Central memory CD8-positive, alpha-beta T cell (primary cell): ENCODE measurements at regions not wholly inside any gene's neighbourhood (a gene's known extent, or its start where the extent isn't known, plus 50 kb on each side); places are given as distances from the start of the nearest gene placed in this dataset.
"Not testable (repeated sequence)": the region's sequence is repeated elsewhere in the genome, so short reads cannot be mapped to it uniquely, and the experiment has no call there.

Experiments used
- ATAC-seq: fragments of 150-1000 bp; cut with Tn5 transposase; replicated peaks from 2 replicates; pipeline ENCODE4 v1.10.0; 2022; ENCODE audit warnings: mild to moderate bottlenecking, moderate FRiP score, moderate number of reproducible peaks; ENCODE audit not compliant: poor library complexity, severe bottlenecking; ENCODE audit errors: extremely low read depth
- DNase-seq, 2 donors: peaks; one replicate each; pipeline ENCODE4 v3.0.0; 2021; ENCODE audit warnings: low spot score in 2 of 2
- H3K27ac Mint-ChIP-seq: one replicate; pipeline ENCODE4 v1.8.0; 2022; ENCODE audit warnings: low read depth, mild to moderate bottlenecking, moderate library complexity, mixed read lengths
- H3K27me3 Mint-ChIP-seq: one replicate; pipeline ENCODE4 v1.8.0; 2022; ENCODE audit warnings: mixed read lengths
- H3K36me3 Mint-ChIP-seq: one replicate; pipeline ENCODE4 v1.8.0; 2022; ENCODE audit warnings: mild to moderate bottlenecking, moderate library complexity, mixed read lengths; ENCODE audit not compliant: insufficient read depth
- H3K4me1 Mint-ChIP-seq: one replicate; pipeline ENCODE4 v1.8.0; 2022; ENCODE audit warnings: mixed read lengths
- H3K4me3 Mint-ChIP-seq: one replicate; pipeline ENCODE4 v1.8.0; 2022; ENCODE audit warnings: mild to moderate bottlenecking, moderate library complexity, mixed read lengths
- H3K9me3 Mint-ChIP-seq: one replicate; pipeline ENCODE4 v1.8.0; 2022; ENCODE audit warnings: mixed read lengths

DNA sequence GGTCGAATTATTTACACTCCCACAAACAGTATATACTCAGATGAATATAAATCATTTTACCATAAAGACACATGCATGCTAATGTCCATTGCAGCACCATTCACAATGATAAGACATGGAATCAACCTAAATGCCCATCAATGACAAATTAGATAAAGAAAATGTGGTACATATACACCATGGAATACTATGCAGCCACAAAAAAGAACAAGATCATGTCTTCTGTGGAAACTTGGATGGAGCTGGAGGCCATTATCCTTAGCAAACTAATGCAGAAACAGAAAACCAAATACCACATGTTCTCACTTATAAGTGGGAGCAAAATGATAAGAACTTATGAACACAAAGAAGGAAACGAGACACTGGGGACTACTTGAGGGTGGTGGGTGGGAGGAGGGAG, 125.3 kb downstream of the CD83 start:
- DNase-seq, H3K9me3 Mint-ChIP-seq, H3K36me3 Mint-ChIP-seq, H3K27me3 Mint-ChIP-seq, H3K27ac Mint-ChIP-seq, ATAC-seq, H3K4me1 Mint-ChIP-seq, H3K4me3 Mint-ChIP-seq: not testable (repeated sequence)

DNA sequence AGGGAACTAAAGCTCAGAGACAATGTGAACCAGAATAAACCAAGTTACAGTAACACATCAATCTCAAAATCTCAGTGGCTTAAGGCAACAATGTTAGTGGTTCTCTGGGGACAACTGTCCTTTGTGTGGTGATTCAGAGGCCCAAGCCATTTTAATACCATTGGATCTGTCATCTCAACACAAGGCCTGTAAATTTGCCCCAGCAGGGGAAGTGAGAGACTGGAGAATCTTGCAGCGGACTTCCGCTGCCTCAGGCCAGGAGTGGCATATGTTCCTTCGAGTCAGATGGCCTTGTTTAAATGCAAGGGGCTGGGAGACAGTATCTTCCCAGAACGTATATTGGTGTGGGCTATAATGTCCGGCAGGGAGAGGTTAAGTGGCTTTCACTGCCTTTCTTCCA, 126.0 kb downstream of the CD83 start:
- no peaks in the 10 kb centered on the region for H3K36me3 Mint-ChIP-seq

DNA sequence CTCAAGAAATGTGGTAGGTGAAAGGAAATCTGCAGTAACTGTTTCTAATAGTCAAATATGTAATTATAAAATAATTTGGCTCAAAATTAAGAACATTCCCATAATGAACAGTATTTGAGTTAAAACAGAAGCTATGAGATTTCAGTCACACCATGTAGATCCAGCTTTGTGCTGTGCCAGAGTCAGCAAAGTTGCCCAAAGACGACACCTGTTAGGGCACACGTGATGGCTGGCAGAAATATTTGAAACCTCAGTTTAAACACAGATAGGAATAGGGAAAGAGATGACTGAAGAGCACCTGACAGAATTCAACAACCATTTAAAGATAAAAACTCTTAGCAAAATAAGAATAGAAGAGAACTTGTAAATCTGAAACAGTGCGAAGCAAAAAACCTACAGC, 129.3 kb downstream of the CD83 start:
- no peak overlapping the region for H3K27ac Mint-ChIP-seq
- H3K36me3 Mint-ChIP-seq = no peaks in the 10 kb centered on the region
- no peak overlapping the region for H3K4me3 Mint-ChIP-seq
- H3K4me1 Mint-ChIP-seq = no peaks in the 10 kb centered on the region
- H3K9me3 Mint-ChIP-seq = no peaks in the 10 kb centered on the region
- ATAC-seq = no peak
- H3K27me3 Mint-ChIP-seq = no peaks in the 10 kb centered on the region
- DNase-seq = no peak

More for the DNA sequence above, 126.0 kb downstream of the CD83 start:
- Mint-ChIP-seq H3K9me3 (no peaks in the 10 kb centered on the region), H3K27ac (no peak overlapping the region), H3K4me1 (peaks cover 6% of the 10 kb centered on the region), H3K27me3 (no peaks in the 10 kb centered on the region), H3K4me3 (no peak overlapping the region)
- DNase-seq (no peak), ATAC-seq (no peak)

DNA sequence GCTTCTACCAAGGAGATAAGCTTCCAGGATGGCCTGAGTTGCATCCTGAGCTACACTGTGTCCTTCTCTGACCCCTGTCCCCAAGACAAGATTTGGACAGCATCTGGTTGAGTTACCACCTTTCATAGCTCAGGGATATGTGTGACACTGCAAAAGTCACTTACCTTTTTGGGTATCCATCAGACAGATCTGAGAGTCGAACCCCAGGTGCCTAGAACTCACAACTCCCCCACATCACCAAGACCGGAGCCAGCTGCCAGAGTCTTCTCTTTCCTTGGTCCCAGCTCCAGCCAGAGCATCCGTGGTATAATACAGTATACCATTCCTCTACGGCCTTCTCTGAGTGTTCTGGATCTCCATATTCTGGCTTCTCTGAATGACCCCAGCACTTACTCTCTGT, 133.0 kb downstream of the CD83 start:
- Mint-ChIP-seq H3K4me3 (no peak overlapping the region), H3K9me3 (no peaks in the 10 kb centered on the region), H3K36me3 (no peaks in the 10 kb centered on the region), H3K27ac (no peak overlapping the region), H3K4me1 (no peaks in the 10 kb centered on the region), H3K27me3 (no peaks in the 10 kb centered on the region)
- ATAC-seq = no peak
- no peak for DNase-seq

DNA sequence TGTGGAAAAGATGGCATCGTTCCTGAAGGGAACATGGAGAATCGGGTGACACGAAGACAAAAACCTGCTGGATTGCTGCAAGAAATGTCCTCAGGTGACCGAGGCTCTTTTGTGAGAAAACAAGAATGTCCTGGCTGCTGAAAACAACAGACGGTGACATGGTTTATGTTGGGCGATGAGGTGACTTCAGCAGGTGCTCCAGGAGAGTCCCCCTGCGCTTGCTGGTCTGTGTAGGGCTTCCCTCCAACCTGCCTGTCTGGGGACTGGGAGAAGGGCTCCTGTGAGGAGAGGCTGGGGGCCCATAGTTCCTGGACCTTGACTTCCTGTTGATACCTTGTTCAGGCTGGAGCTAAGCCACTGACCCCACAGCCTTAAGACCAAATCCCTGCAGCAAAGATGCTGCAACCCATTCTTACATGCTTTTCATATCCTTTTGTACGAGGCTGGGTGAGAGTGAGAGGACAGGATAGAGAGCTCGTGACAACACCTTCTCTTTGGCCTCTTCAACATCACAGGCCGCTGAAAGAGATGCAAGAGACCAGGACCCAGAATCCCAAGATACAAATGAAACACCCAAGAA, 134.8 kb downstream of the CD83 start:
- H3K4me3 Mint-ChIP-seq = no peak overlapping the region
- DNase-seq = no peak
- no peaks in the 10 kb centered on the region for H3K36me3 Mint-ChIP-seq
- H3K27ac Mint-ChIP-seq = no peak overlapping the region
- no peak for ATAC-seq
- H3K27me3 Mint-ChIP-seq = no peaks in the 10 kb centered on the region
- H3K4me1 Mint-ChIP-seq = no peaks in the 10 kb centered on the region
- no peaks in the 10 kb centered on the region for H3K9me3 Mint-ChIP-seq

DNA sequence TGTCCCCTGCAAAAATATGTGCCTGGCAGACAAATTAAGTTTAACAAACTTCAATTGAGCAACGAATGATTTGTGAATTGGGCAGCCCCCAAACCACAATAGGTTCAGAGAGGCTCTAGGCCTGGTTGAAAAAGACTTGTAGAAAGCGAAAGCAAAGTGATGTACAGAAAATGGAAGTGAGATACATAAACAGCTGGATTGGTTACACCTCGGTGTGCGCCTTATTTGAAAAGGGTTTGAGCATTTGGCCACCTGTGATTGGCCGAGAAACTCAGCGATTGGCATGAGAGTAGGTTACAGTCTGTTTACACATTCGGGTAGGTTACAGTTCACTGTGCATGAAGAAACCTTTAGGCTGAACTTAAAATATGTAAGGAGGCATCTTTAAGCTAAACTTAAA, 136.9 kb downstream of the CD83 start:
- ATAC-seq = no peak
- no peaks in the 10 kb centered on the region for H3K4me1 Mint-ChIP-seq
- no peaks in the 10 kb centered on the region for H3K36me3 Mint-ChIP-seq
- H3K27me3 Mint-ChIP-seq = no peaks in the 10 kb centered on the region
- no peaks in the 10 kb centered on the region for H3K9me3 Mint-ChIP-seq
- no peak for DNase-seq
- no peak overlapping the region for H3K4me3 Mint-ChIP-seq
- no peak overlapping the region for H3K27ac Mint-ChIP-seq

DNA sequence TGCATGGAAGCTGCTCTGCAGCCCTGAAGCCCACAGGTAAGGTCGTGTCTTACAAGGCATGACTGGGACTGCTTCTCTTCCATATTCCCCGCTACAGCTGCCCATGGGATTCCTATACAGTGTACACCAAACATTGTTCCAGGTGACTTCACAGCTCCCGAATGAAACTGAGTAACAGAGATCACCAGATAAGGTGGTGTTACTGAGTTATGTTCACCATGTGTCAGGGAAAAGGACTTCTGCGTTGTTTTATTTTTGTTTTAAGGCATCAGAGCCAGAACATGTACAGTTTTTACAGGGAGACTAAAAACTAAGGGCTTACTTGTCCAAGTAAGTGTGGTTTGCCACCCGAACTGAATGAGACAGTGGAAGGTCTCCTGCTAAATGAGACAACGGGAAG, 138.3 kb downstream of the CD83 start:
- Mint-ChIP-seq H3K4me3 (no peak overlapping the region), H3K36me3 (no peaks in the 10 kb centered on the region), H3K4me1 (no peaks in the 10 kb centered on the region), H3K9me3 (no peaks in the 10 kb centered on the region), H3K27me3 (no peaks in the 10 kb centered on the region), H3K27ac (no peak overlapping the region)
- no peak for DNase-seq
- no peak for ATAC-seq

DNA sequence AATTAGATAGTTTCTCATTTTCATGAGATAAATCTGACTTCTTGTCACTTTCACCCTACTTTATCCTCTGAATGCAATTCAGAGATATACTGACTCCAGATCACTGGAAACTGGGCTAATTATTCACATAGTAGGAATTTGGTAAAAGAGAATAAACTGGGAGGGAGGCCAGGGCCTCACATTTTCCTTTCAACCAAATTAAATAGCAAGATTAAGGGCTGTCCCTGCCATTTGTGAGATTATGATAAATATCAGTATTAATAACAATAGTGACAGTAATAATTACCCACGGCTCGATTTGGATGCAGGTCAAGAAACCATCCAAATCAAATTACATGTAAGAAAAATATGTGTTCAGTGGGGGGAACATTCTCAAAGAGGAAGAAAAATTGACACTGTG, 140.5 kb downstream of the CD83 start:
- Mint-ChIP-seq H3K4me3 (no peak overlapping the region), H3K9me3 (no peaks in the 10 kb centered on the region), H3K4me1 (no peaks in the 10 kb centered on the region), H3K27ac (no peak overlapping the region), H3K27me3 (no peaks in the 10 kb centered on the region), H3K36me3 (no peaks in the 10 kb centered on the region)
- DNase-seq = no peak
- ATAC-seq = no peak

DNA sequence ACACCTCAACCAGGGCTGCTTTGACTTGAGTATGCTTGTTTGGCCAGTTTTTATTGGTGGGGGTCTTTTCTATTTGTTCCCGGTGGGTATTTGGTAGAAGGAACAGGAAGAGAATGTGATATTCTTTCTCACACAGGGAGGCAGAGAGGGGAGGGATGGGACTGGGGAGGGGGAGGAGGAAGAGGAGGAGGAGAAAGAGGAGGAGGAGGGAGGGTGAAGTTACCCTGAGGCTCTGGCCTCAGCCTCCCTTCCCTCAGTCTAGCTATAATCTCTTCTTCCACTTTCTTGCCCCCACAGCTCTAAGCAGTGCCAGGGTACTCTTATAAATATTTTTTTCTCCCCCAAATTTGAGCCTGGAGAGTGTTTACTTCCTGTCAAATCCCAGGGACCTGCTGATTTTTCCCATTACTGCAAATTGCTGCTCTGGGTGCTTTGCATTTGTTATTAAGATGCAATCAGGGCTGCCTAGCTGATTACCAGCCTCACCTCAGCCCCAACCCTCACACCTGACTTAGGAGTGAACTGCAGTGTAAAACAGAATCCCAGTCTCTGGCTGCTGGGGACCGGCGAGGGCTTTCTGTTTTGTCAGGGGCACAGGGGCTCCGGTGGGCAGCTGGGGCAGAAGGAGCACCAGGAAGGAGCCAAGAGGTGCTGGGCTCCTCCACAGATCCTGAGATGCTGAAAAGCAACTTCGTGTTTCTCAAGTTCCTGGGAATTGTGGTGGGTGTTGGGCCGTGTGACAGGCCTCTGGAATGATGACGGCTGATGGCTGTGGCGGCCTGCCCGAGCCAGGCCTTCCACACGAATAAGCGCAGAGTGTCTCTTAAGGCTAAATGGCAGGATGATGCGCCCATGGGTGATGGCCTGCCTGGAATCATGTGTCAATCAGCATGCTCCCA, 141.4 kb downstream of the CD83 start:
- ATAC-seq (no peak), DNase-seq (no peak)
- H3K4me3 Mint-ChIP-seq = no peak overlapping the region
- H3K27ac Mint-ChIP-seq = no peak overlapping the region
- H3K9me3 Mint-ChIP-seq = no peaks in the 10 kb centered on the region
- no peaks in the 10 kb centered on the region for H3K36me3 Mint-ChIP-seq
- H3K27me3 Mint-ChIP-seq = no peaks in the 10 kb centered on the region
- no peaks in the 10 kb centered on the region for H3K4me1 Mint-ChIP-seq

DNA sequence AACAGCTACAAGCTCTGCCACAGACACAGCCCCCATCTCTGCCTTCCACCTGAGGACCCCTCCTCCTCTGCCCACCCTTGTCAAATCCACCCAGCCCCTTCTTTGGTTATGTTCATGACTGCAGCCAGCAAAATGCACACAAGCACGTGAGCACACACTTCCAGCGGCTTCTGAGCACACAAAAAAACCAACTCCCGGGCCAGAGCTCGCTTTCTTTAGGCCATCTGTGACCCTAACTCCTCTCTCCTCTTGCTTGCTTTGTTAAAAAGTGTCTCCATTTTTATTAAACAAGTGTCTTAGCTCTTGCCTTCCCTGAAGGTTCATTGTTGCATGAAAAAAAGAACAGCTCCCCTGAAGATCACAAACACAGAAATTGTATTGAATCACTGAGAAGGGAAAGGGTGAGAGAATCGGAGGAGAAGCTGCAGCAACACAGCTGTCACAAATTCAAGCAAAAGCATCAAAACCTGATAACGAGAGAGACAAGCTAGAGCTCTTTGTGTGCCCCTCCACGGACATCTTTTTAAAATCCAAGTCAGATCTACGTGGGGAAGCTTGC, 142.1 kb downstream of the CD83 start:
- Mint-ChIP-seq H3K36me3 (no peaks in the 10 kb centered on the region), H3K27ac (no peak overlapping the region), H3K27me3 (no peaks in the 10 kb centered on the region), H3K4me1 (no peaks in the 10 kb centered on the region), H3K4me3 (no peak overlapping the region), H3K9me3 (peaks cover 6% of the 10 kb centered on the region)
- no peak for DNase-seq
- no peak for ATAC-seq

DNA sequence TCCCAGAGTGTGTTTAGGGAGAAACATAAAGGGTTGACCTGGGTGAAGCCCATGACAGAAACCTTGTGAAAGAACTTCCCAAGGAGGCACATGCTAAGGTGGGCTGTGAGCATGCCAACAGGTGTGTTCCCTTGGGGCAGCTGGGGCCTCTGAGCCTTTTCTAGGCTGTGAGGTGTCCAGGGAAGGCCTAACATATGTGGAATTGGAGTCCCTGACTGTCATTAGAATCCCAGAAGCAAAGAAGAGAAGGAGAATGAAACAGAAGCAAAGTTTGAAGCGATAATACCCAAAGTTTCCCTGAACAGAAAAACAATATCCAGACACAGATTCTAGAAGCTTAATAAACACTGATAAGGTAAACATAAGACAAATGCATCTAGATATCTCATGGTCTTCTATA, 143.3 kb downstream of the CD83 start:
- no peaks in the 10 kb centered on the region for H3K4me1 Mint-ChIP-seq
- H3K9me3 Mint-ChIP-seq = peaks cover 6% of the 10 kb centered on the region
- no peaks in the 10 kb centered on the region for H3K27me3 Mint-ChIP-seq
- H3K4me3 Mint-ChIP-seq = no peak overlapping the region
- no peak for DNase-seq
- no peak for ATAC-seq
- H3K27ac Mint-ChIP-seq = no peak overlapping the region
- no peaks in the 10 kb centered on the region for H3K36me3 Mint-ChIP-seq

DNA sequence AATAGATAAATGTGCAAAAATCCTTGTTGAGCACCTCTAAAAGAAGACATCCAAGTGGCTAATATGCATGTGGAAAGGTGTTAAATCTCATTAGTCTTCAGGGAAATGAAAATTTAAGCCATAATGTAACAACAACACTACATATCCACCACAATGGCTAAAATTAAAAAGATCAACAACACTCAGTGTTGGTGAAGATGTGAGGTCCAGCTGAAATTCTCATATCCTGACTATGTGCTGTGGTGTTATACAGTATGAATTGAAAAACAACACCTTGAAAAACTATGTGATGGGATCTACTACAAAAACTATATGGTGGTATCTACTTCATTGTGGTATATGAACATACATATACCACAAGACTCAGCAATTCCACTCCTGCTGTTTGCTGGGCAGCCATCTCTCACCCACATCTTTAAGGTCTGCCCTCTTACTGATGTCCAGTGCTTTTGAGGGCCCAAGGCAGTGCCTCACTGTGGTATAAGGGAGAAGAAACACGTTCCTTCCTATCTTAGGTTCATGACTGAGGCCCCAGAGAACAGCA, 146.4 kb downstream of the CD83 start:
- ATAC-seq = no peak

More for the DNA sequence above, 146.4 kb downstream of the CD83 start:
- H3K4me1 Mint-ChIP-seq = no peaks in the 10 kb centered on the region
- H3K36me3 Mint-ChIP-seq = no peaks in the 10 kb centered on the region
- no peak overlapping the region for H3K27ac Mint-ChIP-seq
- H3K4me3 Mint-ChIP-seq = no peak overlapping the region
- H3K9me3 Mint-ChIP-seq = peaks cover 6% of the 10 kb centered on the region
- no peaks in the 10 kb centered on the region for H3K27me3 Mint-ChIP-seq
- no peak for DNase-seq
